Smooth muscle cell (in vitro differentiated cells): ENCODE measurements at regions not wholly inside any gene's neighbourhood (a gene's known extent, or its start where the extent isn't known, plus 50 kb on each side); places are given as distances from the start of the nearest gene placed in this dataset.

ENCODE experiments used
- DNase-seq: peaks from one replicate; lab custom pipeline; 2025; ENCODE audit not compliant: unreplicated experiment; lab: John Stamatoyannopoulos, UW
- H2AFZ ChIP-seq: fragments of 200-600 bp; sonication (generic); 2 replicates; pipeline ENCODE4 v1.6.0; 2016; ENCODE audit warnings: antibody characterized with exemption, low read depth, mild to moderate bottlenecking
- H3F3A ChIP-seq: fragments of 200-600 bp; sonication (generic); 2 replicates; pipeline ENCODE4 v1.6.0; 2017; ENCODE audit warnings: antibody characterized with exemption, low read depth
- H3K27ac ChIP-seq: fragments of 200-600 bp; sonication (generic); 2 replicates; pipeline ENCODE4 v1.5.1; 2016; ENCODE audit warnings: low read depth, mild to moderate bottlenecking
- H3K27me3 ChIP-seq: fragments of 200-600 bp; sonication (generic); 2 replicates; pipeline ENCODE4 v1.6.1; 2016; ENCODE audit warnings: low read depth, mild to moderate bottlenecking
- H3K36me3 ChIP-seq: fragments of 200-600 bp; sonication (generic); 2 replicates; pipeline ENCODE4 v1.5.1; 2016; ENCODE audit warnings: low read depth
- H3K4me1 ChIP-seq: fragments of 200-600 bp; sonication (generic); 2 replicates; pipeline ENCODE4 v1.5.1; 2016; ENCODE audit warnings: low read depth
- H3K4me2 ChIP-seq: fragments of 200-600 bp; sonication (generic); 2 replicates; pipeline ENCODE4 v1.6.0; 2016; ENCODE audit warnings: mild to moderate bottlenecking
- H3K4me3 ChIP-seq: fragments of 200-600 bp; sonication (generic); 2 replicates; pipeline ENCODE4 v1.5.1; 2016; ENCODE audit warnings: mild to moderate bottlenecking
- H3K79me2 ChIP-seq: fragments of 200-600 bp; sonication (generic); 2 replicates; pipeline ENCODE4 v1.6.0; 2016; ENCODE audit warnings: low read depth, mild to moderate bottlenecking
- H3K9ac ChIP-seq: fragments of 200-600 bp; sonication (generic); 2 replicates; pipeline ENCODE4 v1.6.0; 2016; ENCODE audit warnings: low read depth
- H3K9me3 ChIP-seq: fragments of 200-600 bp; sonication (generic); replicated peaks from 2 replicates; pipeline ENCODE4 v1.5.1; 2016; ENCODE audit warnings: low read depth
- H4K20me1 ChIP-seq: fragments of 200-600 bp; sonication (generic); 2 replicates; pipeline ENCODE4 v1.6.0; 2016; ENCODE audit warnings: low read depth
- CTCF ChIP-seq: fragments of 200-600 bp; sonication (generic); IDR thresholded peaks from 2 replicates; pipeline ENCODE4 v1.5.1; 2017; ENCODE audit warnings: borderline replicate concordance, mild to moderate bottlenecking, antibody characterized with exemption; ENCODE audit not compliant: insufficient read depth, poor library complexity, severe bottlenecking
- WGBS: methylation state at CpG from one replicate; pipeline ENCODE4 v1.1.7; 2016; ENCODE audit warnings: low lambda C conversion rate; 5-methylcytosine and 5-hydroxymethylcytosine counted together

- Histone ChIP-seq H3K4me2 (no peak overlapping the region), H3K9ac (no peak overlapping the region), H3F3A (no peaks in the 10 kb centered on the region), H3K4me1 (no peaks in the 10 kb centered on the region), H3K4me3 (no peak overlapping the region), H3K27ac (no peak overlapping the region), H2AFZ (no peak overlapping the region), H4K20me1 (no peaks in the 10 kb centered on the region), H3K36me3 (no peaks in the 10 kb centered on the region), H3K79me2 (no peaks in the 10 kb centered on the region), H3K27me3 (no peaks in the 10 kb centered on the region), H3K9me3 (no peaks in the 10 kb centered on the region)
- DNase-seq = no peak
- TF ChIP-seq CTCF = no peak
- WGBS = 89% methylated on average over 12 of the region's 12 CpGs
Measured at GRCh38 chr2:172358691-172359556, 68.5 kb upstream of the ITGA6 start.

DNA sequence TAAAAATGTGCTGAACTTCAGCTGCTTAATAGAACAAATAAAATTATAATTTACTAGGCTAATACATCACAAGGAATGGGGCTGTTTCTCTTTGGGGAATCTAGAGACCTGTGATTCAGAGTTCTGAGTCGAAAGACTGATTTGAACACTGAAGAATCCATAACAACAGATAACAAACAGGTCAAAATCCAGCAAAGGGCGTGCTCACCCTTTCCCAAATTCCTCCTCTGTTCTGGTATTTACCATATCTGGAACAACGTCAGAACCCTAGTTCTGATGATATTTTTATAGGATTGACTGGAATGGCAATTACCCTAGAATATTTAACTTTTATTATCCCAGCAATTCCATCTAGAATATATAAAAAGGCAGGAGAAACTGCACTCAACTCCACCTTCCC is 66.0 kb upstream of the ITGA6 start:
- H3K79me2 ChIP-seq = no peaks in the 10 kb centered on the region
- H3K4me1 ChIP-seq = no peaks in the 10 kb centered on the region
- 73% methylated on average over 3 of the region's 3 CpGs for WGBS
- no peaks in the 10 kb centered on the region for H3K27me3 ChIP-seq
- no peak overlapping the region for H3K4me2 ChIP-seq
- no peaks in the 10 kb centered on the region for H3K36me3 ChIP-seq
- no peak overlapping the region for H3K9ac ChIP-seq
- no peak overlapping the region for H3K4me3 ChIP-seq
- DNase-seq = no peak
- no peaks in the 10 kb centered on the region for H3K9me3 ChIP-seq
- H2AFZ ChIP-seq = no peak overlapping the region
- H3K27ac ChIP-seq = no peak overlapping the region
- no peak for TF ChIP-seq CTCF
- no peaks in the 10 kb centered on the region for H4K20me1 ChIP-seq
- peaks cover 5% of the 10 kb centered on the region for H3F3A ChIP-seq

GRCh38 chr2:172361840-172362239 is 65.5 kb upstream of the ITGA6 start:
- Histone ChIP-seq H3K9ac (no peak overlapping the region), H3F3A (peaks cover 6% of the 10 kb centered on the region), H4K20me1 (no peaks in the 10 kb centered on the region), H3K27me3 (no peaks in the 10 kb centered on the region), H3K36me3 (no peaks in the 10 kb centered on the region), H3K9me3 (no peaks in the 10 kb centered on the region), H3K4me1 (no peaks in the 10 kb centered on the region), H3K4me2 (no peak overlapping the region), H3K4me3 (no peak overlapping the region), H3K79me2 (no peaks in the 10 kb centered on the region), H3K27ac (no peak overlapping the region), H2AFZ (no peak overlapping the region)
- DNase-seq = no peak
- 94% methylated on average over 6 of the region's 6 CpGs for WGBS
- TF ChIP-seq CTCF = no peak

GRCh38 chr2:172364261-172364660 is 63.1 kb upstream of the ITGA6 start:
- Histone ChIP-seq H3K79me2 (no peaks in the 10 kb centered on the region), H3K4me1 (no peaks in the 10 kb centered on the region), H3F3A (peaks cover 6% of the 10 kb centered on the region), H3K27ac (no peak overlapping the region), H3K36me3 (no peaks in the 10 kb centered on the region), H3K9ac (no peak overlapping the region), H3K4me3 (no peak overlapping the region), H3K4me2 (no peak overlapping the region), H3K9me3 (no peaks in the 10 kb centered on the region), H3K27me3 (no peaks in the 10 kb centered on the region), H4K20me1 (no peaks in the 10 kb centered on the region), H2AFZ (no peak overlapping the region)
- TF ChIP-seq CTCF = no peak
- 97% methylated on average over 1 of the region's 1 CpG for WGBS
- DNase-seq = no peak
